Spleen (tissue), 11 donors: ENCODE measurements at regions not wholly inside any gene's neighbourhood (a gene's known extent, or its start where the extent isn't known, plus 50 kb on each side); places are given as distances from the start of the nearest gene placed in this dataset.

Source experiments
- DNase-seq: peaks from one replicate; pipeline ENCODE4 v3.0.0-alpha.2; 2020
- H3K27ac ChIP-seq, 8 donors: fragments of 200-600 bp; sonication (generic) in 7 of 8; 1 replicate in 4 of 8; 2 replicates in 4 of 8; pipeline versions ENCODE4 v1.5.0 to v1.8.0; 2016 to 2021; ENCODE audit warnings: inconsistent platforms in 4 of 8, mild to moderate bottlenecking in 4 of 8, moderate library complexity in 1 of 8
- H3K27me3 ChIP-seq, 7 donors: fragments of 200-600 bp; sonication (generic) in 6 of 7; replicated peaks in 1 of 7; 1 replicate in 4 of 7; 2 replicates in 3 of 7; pipeline versions ENCODE4 v1.5.0 to v1.8.0; 2016 to 2021; ENCODE audit warnings: inconsistent platforms in 3 of 7, mild to moderate bottlenecking in 1 of 7
- H3K36me3 ChIP-seq, 6 donors: fragments of 200-600 bp; sonication (generic) in 5 of 6; 1 replicate in 4 of 6; 2 replicates in 2 of 6; pipeline versions ENCODE4 v1.5.0 to v1.8.0; 2016 to 2021; ENCODE audit warnings: inconsistent platforms in 2 of 6
- H3K4me1 ChIP-seq, 6 donors: fragments of 200-600 bp; sonication (generic) in 5 of 6; 1 replicate in 3 of 6; 2 replicates in 3 of 6; pipeline versions ENCODE4 v1.5.0 to v1.8.0; 2016 to 2021; ENCODE audit warnings: inconsistent platforms in 3 of 6
- H3K4me3 ChIP-seq, 8 donors: fragments of 200-600 bp; sonication (generic) in 7 of 8; 1 replicate in 4 of 8; 2 replicates in 4 of 8; pipeline versions ENCODE4 v1.5.0 to v1.8.0; 2016 to 2021; ENCODE audit warnings: inconsistent platforms in 4 of 8, mild to moderate bottlenecking in 4 of 8, moderate library complexity in 2 of 8
- H3K9me3 ChIP-seq, 8 donors: fragments of 200-600 bp; sonication (generic) in 7 of 8; 1 replicate in 4 of 8; 2 replicates in 4 of 8; pipeline versions ENCODE4 v1.5.0 to v1.8.0; 2016 to 2021; ENCODE audit warnings: inconsistent platforms in 4 of 8
- POLR2A ChIP-seq, 3 donors: fragments of 450-650 bp; IDR thresholded peaks; one replicate each; pipeline ENCODE4 v1.5.1; 2017; ENCODE audit warnings: antibody characterized with exemption in 3 of 3, mild to moderate bottlenecking in 1 of 3
- POLR2AphosphoS5 ChIP-seq, 3 donors: sonication (generic); formaldehyde crosslinking; IDR thresholded peaks; one replicate each; pipeline ENCODE4 v1.5.1; 2017; ENCODE audit warnings: antibody characterized with exemption in 3 of 3
- WGBS, 5 donors: extraction: QIAGEN DNeasy Blood & Tissue Kit in 3 of 5; methylation state at CpG; one replicate each; pipeline versions ENCODE4 v1.1.5 to v1.1.7; 2013 to 2018; 5-methylcytosine and 5-hydroxymethylcytosine counted together
- intact Hi-C: fragments of 100-400 bp; cut with DNase I; formaldehyde crosslinking; loops from one replicate; pipeline ENCODE4 v1.15.0; 2023; ENCODE audit warnings: low total_unique reads
- TF ChIP-seq, protein P1 (sequence below), 11 experiments: fragments of 200-600 bp in 7 of 11; fragments of 450-650 bp in 4 of 11; sonication (generic) in 4 of 11; IDR thresholded peaks in 8 of 11; conservative IDR thresholded peaks in 3 of 11; 1 replicate in 7 of 11; 2 replicates in 4 of 11; pipeline versions ENCODE4 v1.4.0 to v1.8.0; 2016 to 2021; ENCODE audit warnings: antibody characterized with exemption in 11 of 11, inconsistent platforms in 4 of 11, mild to moderate bottlenecking in 1 of 11
- donor health status: healthy with polysubstance abuse.
- donor health status: DM: no; HTN: no; CAD: no; lungs with moderate emphysema.
- donor health status: DM: no; HTN: no; CAD: no.
- donor health status: Bipolar disorder and iron deficiency.
- donor health status: healthy.
- donor health status: DM: no; HTN: no; CAD: no.
- donor health status: DM: yes; HTN: yes; CAD: no.

DNA sequence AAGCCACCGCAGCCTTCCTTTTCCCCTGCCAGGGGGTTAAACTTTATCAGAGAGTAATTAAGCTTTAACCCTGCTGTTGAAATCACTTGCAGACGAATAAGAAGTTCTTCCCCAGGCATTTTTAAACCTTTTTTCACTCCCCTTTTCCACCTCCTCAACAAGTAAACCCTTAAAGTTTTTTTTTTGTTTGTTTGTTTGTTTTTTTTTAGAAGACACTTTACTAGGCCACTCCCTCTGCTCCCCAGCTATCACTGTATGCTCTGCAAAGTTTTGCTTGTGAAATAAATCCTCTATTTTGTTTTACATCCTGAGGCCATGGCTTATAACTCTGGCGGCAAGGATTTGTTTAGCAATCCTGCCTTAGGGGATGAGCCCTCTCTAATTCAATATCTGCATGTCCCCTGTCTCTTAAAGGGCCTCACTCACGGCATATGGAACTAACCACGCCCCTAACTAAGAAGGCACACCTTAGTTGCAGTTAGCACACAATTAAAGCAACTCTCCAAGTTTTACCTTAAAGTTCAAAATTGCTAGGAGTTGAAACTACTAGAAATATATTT is 1354.7 kb upstream of the LRRTM3 start:
- Histone ChIP-seq H3K9me3 (no peaks in the 10 kb centered on the region), H3K36me3 (no peaks in the 10 kb centered on the region), H3K4me3 (peak overlapping the region; percentile 10 to 63 (median 34)), H3K27ac (peak overlapping the region; percentile 6 to 81 (median 63)), H3K27me3 (peaks cover 0 to 6% (median 0%) of the 10 kb centered on the region in 7 donors), H3K4me1 (no peaks in the 10 kb centered on the region)
- TF ChIP-seq POLR2AphosphoS5 (IDR thresholded peaks at IDR 0.05) (no peak), POLR2A (IDR thresholded peaks at IDR 0.05) (no peak)
- TF ChIP-seq, protein P1, sequence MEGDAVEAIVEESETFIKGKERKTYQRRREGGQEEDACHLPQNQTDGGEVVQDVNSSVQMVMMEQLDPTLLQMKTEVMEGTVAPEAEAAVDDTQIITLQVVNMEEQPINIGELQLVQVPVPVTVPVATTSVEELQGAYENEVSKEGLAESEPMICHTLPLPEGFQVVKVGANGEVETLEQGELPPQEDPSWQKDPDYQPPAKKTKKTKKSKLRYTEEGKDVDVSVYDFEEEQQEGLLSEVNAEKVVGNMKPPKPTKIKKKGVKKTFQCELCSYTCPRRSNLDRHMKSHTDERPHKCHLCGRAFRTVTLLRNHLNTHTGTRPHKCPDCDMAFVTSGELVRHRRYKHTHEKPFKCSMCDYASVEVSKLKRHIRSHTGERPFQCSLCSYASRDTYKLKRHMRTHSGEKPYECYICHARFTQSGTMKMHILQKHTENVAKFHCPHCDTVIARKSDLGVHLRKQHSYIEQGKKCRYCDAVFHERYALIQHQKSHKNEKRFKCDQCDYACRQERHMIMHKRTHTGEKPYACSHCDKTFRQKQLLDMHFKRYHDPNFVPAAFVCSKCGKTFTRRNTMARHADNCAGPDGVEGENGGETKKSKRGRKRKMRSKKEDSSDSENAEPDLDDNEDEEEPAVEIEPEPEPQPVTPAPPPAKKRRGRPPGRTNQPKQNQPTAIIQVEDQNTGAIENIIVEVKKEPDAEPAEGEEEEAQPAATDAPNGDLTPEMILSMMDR (IDR thresholded peaks at IDR 0.05 in 8 of 11, conservative IDR thresholded peaks at IDR 0.05 in 3 of 11), result no peak
- intact Hi-C loops, result no loop called here
- 7 to 14% (median 9%) methylated on average over 5 of the region's 5 CpGs for WGBS, 5 donors
- DNase-seq, result no peak

DNA sequence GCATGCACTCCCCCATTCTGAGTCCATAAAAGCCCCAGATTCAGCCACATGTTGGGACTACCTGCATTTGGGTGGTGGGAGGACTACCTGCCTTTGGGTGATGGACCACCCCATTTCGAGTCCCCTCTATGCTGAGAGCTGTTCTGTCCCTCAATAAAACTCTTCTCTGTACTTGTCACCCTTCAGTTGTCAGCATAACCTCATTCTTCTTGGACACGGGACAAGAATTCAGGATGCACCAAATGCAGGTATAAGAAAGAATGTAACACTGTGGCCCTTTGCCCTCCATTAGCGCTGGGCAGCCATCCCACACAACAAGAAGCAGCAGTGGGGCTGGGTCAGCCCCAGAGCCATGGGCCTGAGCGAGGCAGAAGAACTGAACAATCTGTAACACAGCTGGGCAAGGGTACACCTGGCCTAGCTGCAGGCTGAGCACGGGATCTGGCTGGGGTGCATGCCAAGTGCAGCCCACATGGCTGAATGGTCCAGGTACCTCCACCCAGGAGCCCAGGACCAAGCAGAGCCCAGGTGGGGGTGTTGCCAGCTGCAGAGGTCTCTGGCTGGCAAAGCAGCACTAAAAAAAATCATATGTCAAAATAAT is 1344.3 kb upstream of the LRRTM3 start:
- 75 to 84% (median 79%) methylated on average over 5 of the region's 5 CpGs for WGBS, 5 donors
- H3K36me3 ChIP-seq, result peaks cover 0 to 8% (median 2%) of the 10 kb centered on the region in 6 donors
- no peak overlapping the region for H3K27ac ChIP-seq
- no peaks in the 10 kb centered on the region for H3K27me3 ChIP-seq
- TF ChIP-seq POLR2AphosphoS5 (IDR thresholded peaks at IDR 0.05) (no peak), POLR2A (IDR thresholded peaks at IDR 0.05) (no peak)
- TF ChIP-seq, protein P1 (IDR thresholded peaks at IDR 0.05 in 8 of 11, conservative IDR thresholded peaks at IDR 0.05 in 3 of 11), result no peak
- no peaks in the 10 kb centered on the region for H3K4me1 ChIP-seq
- intact Hi-C loops, result no loop called here
- no peak overlapping the region for H3K4me3 ChIP-seq
- DNase-seq, result peak; percentile 59
- peaks cover 0 to 66% (median 48%) of the 10 kb centered on the region in 8 donors for H3K9me3 ChIP-seq

DNA sequence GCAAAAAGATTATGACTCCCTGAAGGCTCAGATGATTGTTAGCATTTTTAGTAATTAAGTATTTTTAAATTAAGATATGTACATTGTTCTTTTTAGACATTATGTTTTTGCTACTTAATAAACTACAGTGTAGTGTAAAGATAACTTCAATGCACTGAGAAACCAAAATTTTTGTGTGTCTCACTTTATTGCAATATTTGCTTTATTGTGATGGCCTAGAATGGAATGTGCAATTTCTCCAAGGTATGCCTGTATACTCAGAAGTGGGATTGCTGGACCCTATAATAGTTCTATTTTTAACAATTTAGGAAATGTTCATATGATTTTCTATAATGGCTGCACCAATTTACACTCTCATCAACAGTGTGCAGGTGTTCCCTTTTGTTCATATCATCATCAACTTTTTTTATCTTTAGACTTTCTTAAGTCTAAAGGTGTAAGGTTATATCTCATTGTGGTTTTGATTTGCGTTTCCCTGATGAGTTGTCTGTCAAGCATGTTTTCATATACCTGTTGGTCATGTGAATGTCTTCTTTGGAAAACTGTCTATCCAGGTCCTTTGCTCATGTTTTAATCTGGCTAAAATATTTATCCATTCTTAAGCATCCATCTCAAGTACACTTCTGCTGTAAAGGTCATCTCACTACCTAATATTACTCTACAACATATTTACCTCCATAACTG is 1323.5 kb upstream of the LRRTM3 start:
- TF ChIP-seq POLR2A (IDR thresholded peaks at IDR 0.05) (no peak), POLR2AphosphoS5 (IDR thresholded peaks at IDR 0.05) (no peak)
- TF ChIP-seq, protein P1 (IDR thresholded peaks at IDR 0.05 in 8 of 11, conservative IDR thresholded peaks at IDR 0.05 in 3 of 11), result no peak
- 75 to 86% (median 83%) methylated on average over 1 of the region's 1 CpG for whole genome bisulfite sequencing, 5 donors
- no peak overlapping the region for H3K4me3 ChIP-seq
- no peak overlapping the region for H3K27ac ChIP-seq
- intact Hi-C loops, result no loop called here
- H3K4me1 ChIP-seq, result no peaks in the 10 kb centered on the region
- no peaks in the 10 kb centered on the region for H3K36me3 ChIP-seq
- H3K27me3 ChIP-seq, result no peaks in the 10 kb centered on the region
- DNase-seq, result no peak
- H3K9me3 ChIP-seq, result peaks cover 0 to 25% (median 18%) of the 10 kb centered on the region in 8 donors

DNA sequence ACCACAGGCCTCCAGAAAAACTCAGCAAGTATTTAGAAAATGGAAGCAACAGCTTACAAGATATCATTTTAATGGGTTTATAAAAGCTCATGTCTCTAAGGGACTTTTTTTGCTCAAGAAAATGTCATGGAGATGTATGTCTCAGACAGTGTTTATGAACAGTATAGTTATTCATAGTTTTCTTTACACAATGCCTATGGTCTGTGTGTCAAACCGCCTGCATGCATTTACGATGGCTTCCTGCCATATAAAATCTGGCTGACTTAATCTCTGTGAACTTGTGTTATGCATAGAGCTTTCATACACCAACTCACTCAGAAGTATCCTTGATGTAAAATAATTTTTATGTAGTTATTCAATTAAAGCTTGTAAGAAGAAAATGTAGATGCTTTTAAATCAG is 1314.2 kb upstream of the LRRTM3 start:
- Histone ChIP-seq H3K27ac (no peak overlapping the region), H3K27me3 (no peaks in the 10 kb centered on the region), H3K4me3 (no peak overlapping the region), H3K9me3 (peaks cover 2 to 30% (median 27%) of the 10 kb centered on the region in 8 donors), H3K4me1 (no peaks in the 10 kb centered on the region), H3K36me3 (no peaks in the 10 kb centered on the region)
- no peak for TF ChIP-seq POLR2AphosphoS5 (IDR thresholded peaks at IDR 0.05)
- TF ChIP-seq, protein P1 (IDR thresholded peaks at IDR 0.05 in 8 of 11, conservative IDR thresholded peaks at IDR 0.05 in 3 of 11), result no peak
- no peak for TF ChIP-seq POLR2A (IDR thresholded peaks at IDR 0.05)
- intact Hi-C loops, result no loop called here
- no peak for DNase-seq
- 81 to 94% (median 84%) methylated on average over 2 of the region's 2 CpGs for WGBS, 5 donors
